ENCODE measurements at regions not wholly inside any gene's neighbourhood (a gene's known extent, or its start where the extent isn't known, plus 50 kb on each side); places are given as distances from the start of the nearest gene placed in this dataset.
"Not testable (repeated sequence)": the region's sequence is repeated elsewhere in the genome, so short reads cannot be mapped to it uniquely, and the experiment has no call there.

DNA sequence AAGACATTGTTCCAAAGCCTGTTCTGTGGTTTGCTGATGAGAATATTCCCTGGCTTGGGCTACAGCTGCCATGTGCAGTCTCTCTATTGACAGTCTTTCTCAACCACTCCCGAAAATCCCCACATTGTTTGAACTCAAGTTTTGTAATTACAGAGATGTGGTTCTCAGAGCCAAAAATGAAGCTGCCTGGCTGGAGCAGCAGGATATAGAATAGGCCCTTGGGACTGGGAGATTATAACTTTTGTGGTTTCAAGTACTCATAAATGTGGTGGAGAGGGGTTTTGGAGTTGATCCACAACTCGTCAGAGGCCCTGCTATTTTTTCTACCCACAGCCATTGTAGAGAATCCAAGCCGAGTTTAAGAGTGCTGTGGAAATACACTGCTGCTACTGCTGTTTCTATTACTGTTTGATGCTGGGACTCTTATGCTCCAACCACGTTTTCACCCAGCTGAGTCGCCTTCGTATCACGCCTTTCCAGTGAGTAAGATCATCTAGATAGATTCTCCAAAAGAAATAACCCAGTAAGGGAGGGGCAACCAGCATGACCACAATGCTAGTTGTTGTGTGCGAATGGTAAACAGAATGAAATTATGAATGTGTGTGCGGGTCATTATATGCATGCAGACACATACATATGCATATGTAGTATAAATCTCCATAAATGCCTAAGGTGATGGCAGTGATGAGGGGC is 57.1 kb upstream of the ATXN3L start (continued):
- no peak; the same call in 1 of the 2 replicates for TF ChIP-seq MEF2A (IDR thresholded peaks at IDR 0.05; ENCODE audit: borderline replicate concordance, low read depth)

DNA sequence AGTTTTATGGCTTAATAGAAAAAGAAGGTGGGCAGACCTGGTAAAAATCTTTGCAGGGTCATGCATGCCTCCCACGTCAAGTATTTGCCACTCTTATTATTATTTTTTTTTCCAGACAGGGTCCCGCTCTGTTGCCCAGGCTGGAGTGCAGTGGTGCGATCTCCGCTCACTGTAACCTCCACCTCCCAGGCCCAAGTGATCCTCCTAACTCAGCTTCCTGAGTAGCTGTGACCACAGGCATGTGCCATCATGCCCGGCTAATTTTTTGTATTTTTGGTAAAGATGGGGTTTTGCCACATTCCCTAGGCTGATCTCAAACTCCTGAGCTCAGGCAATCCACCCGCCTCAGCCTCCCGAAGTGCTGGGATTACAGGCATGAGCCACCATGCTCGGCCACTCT is 55.7 kb upstream of the ATXN3L start:
- H3K4me3 ChIP-seq (ENCODE audit: low read depth in 2 of 2, low read length in 1 of 2); H3K9ac ChIP-seq; H3K4me2 ChIP-seq; H3K79me2 ChIP-seq (ENCODE audit: insufficient read depth); H3K27me3 ChIP-seq (ENCODE audit: insufficient read depth); DNase-seq; H3K36me3 ChIP-seq (replicated peaks in 1 of 2; ENCODE audit: control insufficient read depth in 1 of 2, insufficient read depth in 2 of 2, low read length in 1 of 2); H3K9me3 ChIP-seq; POLR2A ChIA-PET; CTCF ChIA-PET; H2AFZ ChIP-seq (ENCODE audit: low read depth); H4K20me1 ChIP-seq (ENCODE audit: insufficient read depth); H3K9me2 ChIP-seq: not testable (repeated sequence)
- Histone ChIP-seq H3K27ac (ENCODE audit: low read depth in 2 of 2, low read length in 1 of 2) (peak overlapping the region in 1 of 2 experiments; percentile 94; a peak in 2 of 4 replicates), H3F3A (replicated peaks; ENCODE audit: insufficient read depth) (peaks cover 47% of the 10 kb centered on the region), H3K4me1 (ENCODE audit: control insufficient read depth in 1 of 2, insufficient read depth in 2 of 2, low read depth in 1 of 2, low read length in 1 of 2) (peaks cover 14 to 34% of the 10 kb centered on the region in 2 experiments)
- WGBS (ENCODE audit: low lambda C conversion rate) = 81% methylated on average over 8 of the region's 8 CpGs

DNA sequence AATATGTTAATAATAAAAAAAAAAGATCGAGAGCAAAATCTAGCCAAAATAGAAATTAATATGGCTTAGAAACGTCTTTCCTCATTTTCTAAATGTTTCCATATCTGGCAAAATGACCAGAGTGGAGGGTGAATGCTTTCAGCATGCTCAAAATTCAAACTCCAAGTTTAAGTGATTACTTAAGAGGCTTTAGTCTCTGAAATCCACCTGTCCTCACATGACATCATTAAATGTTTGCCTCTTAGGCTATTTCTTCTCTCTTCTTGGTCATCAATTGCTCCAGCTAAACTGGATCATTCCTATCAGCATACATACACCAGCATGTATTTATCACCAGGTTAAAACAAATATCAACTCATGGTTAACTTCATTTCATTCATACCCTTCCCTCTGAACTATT is 54.5 kb upstream of the ATXN3L start:
- ChIA-PET POLR2A (no interaction called here), CTCF (no interaction called here)
- Histone ChIP-seq H3K27ac (ENCODE audit: low read depth in 2 of 2, low read length in 1 of 2) (peak overlapping the region in 1 of 2 experiments; percentile 94; a peak in 2 of 4 replicates), H3K9me3 (no peaks in the 10 kb centered on the region), H3K9me2 (no peaks in the 10 kb centered on the region), H3K9ac (no peak overlapping the region), H3K4me3 (ENCODE audit: low read depth in 2 of 2, low read length in 1 of 2) (no peak overlapping the region), H4K20me1 (ENCODE audit: insufficient read depth) (no peaks in the 10 kb centered on the region), H3K79me2 (ENCODE audit: insufficient read depth) (no peaks in the 10 kb centered on the region), H3K4me1 (ENCODE audit: control insufficient read depth in 1 of 2, insufficient read depth in 2 of 2, low read depth in 1 of 2, low read length in 1 of 2) (peaks cover 14 to 31% of the 10 kb centered on the region in 2 experiments), H3K27me3 (ENCODE audit: insufficient read depth) (no peaks in the 10 kb centered on the region), H3F3A (replicated peaks; ENCODE audit: insufficient read depth) (peaks cover 37% of the 10 kb centered on the region), H2AFZ (ENCODE audit: low read depth) (no peak overlapping the region), H3K36me3 (replicated peaks in 1 of 2; ENCODE audit: control insufficient read depth in 1 of 2, insufficient read depth in 2 of 2, low read length in 1 of 2) (no peaks in the 10 kb centered on the region), H3K4me2 (no peak overlapping the region)
- DNase-seq = no peak
- 45% methylated on average over 2 of the region's 2 CpGs for WGBS (ENCODE audit: low lambda C conversion rate)
- TF ChIP-seq SIN3A (IDR thresholded peaks at IDR 0.05; ENCODE audit: borderline replicate concordance, low read depth, low read length) = no peak
- TF ChIP-seq RCOR1 (IDR thresholded peaks at IDR 0.05; ENCODE audit: low read length) = no peak
- TF ChIP-seq TEAD4 (IDR thresholded peaks at IDR 0.05; ENCODE audit: borderline replicate concordance, insufficient read depth) = no peak
- TF ChIP-seq PBX3 (IDR thresholded peaks at IDR 0.05) = no peak
- TF ChIP-seq, protein P1, sequence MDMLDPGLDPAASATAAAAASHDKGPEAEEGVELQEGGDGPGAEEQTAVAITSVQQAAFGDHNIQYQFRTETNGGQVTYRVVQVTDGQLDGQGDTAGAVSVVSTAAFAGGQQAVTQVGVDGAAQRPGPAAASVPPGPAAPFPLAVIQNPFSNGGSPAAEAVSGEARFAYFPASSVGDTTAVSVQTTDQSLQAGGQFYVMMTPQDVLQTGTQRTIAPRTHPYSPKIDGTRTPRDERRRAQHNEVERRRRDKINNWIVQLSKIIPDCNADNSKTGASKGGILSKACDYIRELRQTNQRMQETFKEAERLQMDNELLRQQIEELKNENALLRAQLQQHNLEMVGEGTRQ (IDR thresholded peaks at IDR 0.05; ENCODE audit: borderline replicate concordance, low read depth, low read length) = no peak
- no peak for TF ChIP-seq FOXJ3 (CRISPR knock-in tag; IDR thresholded peaks at IDR 0.05)
- no peak for TF ChIP-seq RXRA (IDR thresholded peaks at IDR 0.05; ENCODE audit: borderline replicate concordance, low read depth)
- TF ChIP-seq NFIC (IDR thresholded peaks at IDR 0.05; ENCODE audit: borderline replicate concordance) = no peak
- no peak for TF ChIP-seq EP300 (IDR thresholded peaks at IDR 0.05; ENCODE audit: borderline replicate concordance in 1 of 2, low read depth in 1 of 2, low read length in 1 of 2)
- no peak for TF ChIP-seq RAD21 (IDR thresholded peaks at IDR 0.05; ENCODE audit: low read length)
- TF ChIP-seq GABPA (IDR thresholded peaks at IDR 0.05; ENCODE audit: low read depth) = no peak
- TF ChIP-seq, protein P2, sequence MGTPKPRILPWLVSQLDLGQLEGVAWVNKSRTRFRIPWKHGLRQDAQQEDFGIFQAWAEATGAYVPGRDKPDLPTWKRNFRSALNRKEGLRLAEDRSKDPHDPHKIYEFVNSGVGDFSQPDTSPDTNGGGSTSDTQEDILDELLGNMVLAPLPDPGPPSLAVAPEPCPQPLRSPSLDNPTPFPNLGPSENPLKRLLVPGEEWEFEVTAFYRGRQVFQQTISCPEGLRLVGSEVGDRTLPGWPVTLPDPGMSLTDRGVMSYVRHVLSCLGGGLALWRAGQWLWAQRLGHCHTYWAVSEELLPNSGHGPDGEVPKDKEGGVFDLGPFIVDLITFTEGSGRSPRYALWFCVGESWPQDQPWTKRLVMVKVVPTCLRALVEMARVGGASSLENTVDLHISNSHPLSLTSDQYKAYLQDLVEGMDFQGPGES (IDR thresholded peaks at IDR 0.05; ENCODE audit: low read depth, low read length) = no peak
- TF ChIP-seq REST (IDR thresholded peaks at IDR 0.05; ENCODE audit: low read depth, low read length) = no peak
- no peak for TF ChIP-seq MXI1 (IDR thresholded peaks at IDR 0.05; ENCODE audit: low read depth, low read length)
- TF ChIP-seq CTCF (IDR thresholded peaks at IDR 0.05) = no peak
- no peak for TF ChIP-seq YY1 (IDR thresholded peaks at IDR 0.05; ENCODE audit: low read depth)
